Neural cell (in vitro differentiated cells): ENCODE measurements at regions not wholly inside any gene's neighbourhood (a gene's known extent, or its start where the extent isn't known, plus 50 kb on each side); places are given as distances from the start of the nearest gene placed in this dataset.

ENCODE experiments used
- H2AFZ ChIP-seq: fragments of 200-600, 300-800 bp; sonication (generic), shearing (Covaris generic); 2 replicates; pipeline ENCODE4 v1.6.0; 2014; ENCODE audit warnings: low read depth, mild to moderate bottlenecking, antibody characterized with exemption, low read length, moderate library complexity
- H3F3A ChIP-seq: fragments of 200-600 bp; shearing (Covaris generic); 2 replicates; pipeline ENCODE4 v1.6.1; 2016; ENCODE audit warnings: mild to moderate bottlenecking, moderate library complexity, mixed read lengths, antibody characterized with exemption, low read length; ENCODE audit not compliant: insufficient read depth, poor library complexity, severe bottlenecking
- H3K27ac ChIP-seq: fragments of 200-600, 300-800 bp; sonication (generic), shearing (Covaris generic); 2 replicates; pipeline ENCODE4 v1.5.1; 2014; ENCODE audit warnings: mild to moderate bottlenecking, low read length, moderate library complexity
- H3K27me3 ChIP-seq: fragments of 300-800, 200-600 bp; sonication (generic), shearing (Covaris generic); 2 replicates; pipeline ENCODE4 v1.6.0; 2014; ENCODE audit warnings: mild to moderate bottlenecking, low read depth, low read length, moderate library complexity; ENCODE audit not compliant: insufficient read depth
- H3K36me3 ChIP-seq: fragments of 300-800, 200-600 bp; sonication (generic), shearing (Covaris generic); 2 replicates; pipeline ENCODE4 v1.5.1; 2014; ENCODE audit warnings: mild to moderate bottlenecking, antibody characterized with exemption, low read length, moderate library complexity; ENCODE audit not compliant: insufficient read depth
- H3K4me2 ChIP-seq: fragments of 300-800, 200-600 bp; sonication (generic), shearing (Covaris generic); 2 replicates; pipeline ENCODE4 v1.6.0; 2014; ENCODE audit warnings: mild to moderate bottlenecking, low read length
- H3K4me3 ChIP-seq: fragments of 300-800, 200-600 bp; sonication (generic), shearing (Covaris generic); 2 replicates; pipeline ENCODE4 v1.5.1; 2014; ENCODE audit warnings: mild to moderate bottlenecking, low read length, moderate library complexity
- H3K79me2 ChIP-seq: fragments of 200-600 bp; shearing (Covaris generic); replicated peaks from 2 replicates; pipeline ENCODE4 v1.6.0; 2014; ENCODE audit warnings: mild to moderate bottlenecking, low read length, moderate library complexity; ENCODE audit not compliant: insufficient read depth
- H3K9ac ChIP-seq: fragments of 300-800, 200-600 bp; sonication (generic), shearing (Covaris generic); 2 replicates; pipeline ENCODE4 v1.6.1; 2016; ENCODE audit warnings: mild to moderate bottlenecking, low read length, mixed read lengths
- H3K9me2 ChIP-seq: fragments of 200-600 bp; shearing (Covaris generic); 2 replicates; pipeline ENCODE4 v1.6.1; 2016; ENCODE audit warnings: mild to moderate bottlenecking, low read length, mixed read lengths; ENCODE audit not compliant: insufficient read depth
- H3K9me3 ChIP-seq: fragments of 200-600, 300-800 bp; sonication (generic), shearing (Covaris generic); 2 replicates; pipeline ENCODE4 v1.6.1; 2016; ENCODE audit warnings: mild to moderate bottlenecking, mixed run types, low read length, moderate library complexity, mixed read lengths
- H4K20me1 ChIP-seq: fragments of 200-600 bp; shearing (Covaris generic); 2 replicates; pipeline ENCODE4 v1.6.1; 2016; ENCODE audit warnings: mild to moderate bottlenecking, mixed run types; ENCODE audit not compliant: insufficient read depth
- CTCF ChIP-seq: fragments of 450-650 bp; IDR thresholded peaks from 2 replicates; pipeline ENCODE4 v1.5.1; 2014; ENCODE audit warnings: antibody characterized with exemption, mild to moderate bottlenecking, moderate library complexity; ENCODE audit not compliant: poor library complexity, severe bottlenecking
- EP300 ChIP-seq: fragments of 450-650 bp; conservative IDR thresholded peaks from 2 replicates; pipeline ENCODE4 v1.6.1; 2014; ENCODE audit warnings: antibody characterized with exemption, mild to moderate bottlenecking, moderate library complexity; ENCODE audit not compliant: poor library complexity, severe bottlenecking
- EZH2 ChIP-seq: fragments of 200-600, 300-800 bp; shearing (Covaris generic), sonication (generic); IDR thresholded peaks from 2 replicates; pipeline ENCODE4 v1.6.1; 2014; ENCODE audit warnings: antibody characterized with exemption, low read length, borderline replicate concordance, mild to moderate bottlenecking; ENCODE audit not compliant: insufficient read depth, poor library complexity, severe bottlenecking
- MXI1 ChIP-seq: fragments of 450-650 bp; conservative IDR thresholded peaks from 2 replicates; pipeline ENCODE4 v1.6.1; 2014; ENCODE audit warnings: antibody characterized with exemption, mild to moderate bottlenecking; ENCODE audit not compliant: poor library complexity, severe bottlenecking
- POLR2AphosphoS5 ChIP-seq: IDR thresholded peaks from 2 replicates; pipeline ENCODE4 v1.6.1; 2012
- RAD21 ChIP-seq: fragments of 450-650 bp; conservative IDR thresholded peaks from 2 replicates; pipeline ENCODE4 v1.6.1; 2014; ENCODE audit warnings: antibody characterized with exemption, mild to moderate bottlenecking, moderate library complexity
- REST ChIP-seq: IDR thresholded peaks from 2 replicates; pipeline ENCODE4 v1.6.1; 2012; ENCODE audit warnings: borderline replicate concordance
- SMC3 ChIP-seq: fragments of 450-650 bp; conservative IDR thresholded peaks from 2 replicates; pipeline ENCODE4 v1.6.1; 2014; ENCODE audit warnings: antibody characterized with exemption, mild to moderate bottlenecking, moderate library complexity; ENCODE audit not compliant: poor library complexity
- TAF1 ChIP-seq: IDR thresholded peaks from 2 replicates; pipeline ENCODE4 v1.6.1; 2012; ENCODE audit warnings: low read depth

GRCh38 chr22:48417225-48418070, 1410.2 kb downstream of the BRD1 start (continued):
- TF ChIP-seq EZH2 (no peak), SMC3 (no peak), TAF1 (no peak)

- no peak for TF ChIP-seq CTCF
- TF ChIP-seq MXI1, result no peak
- TF ChIP-seq SMC3, result no peak
- no peak for TF ChIP-seq POLR2AphosphoS5
- TF ChIP-seq EZH2, result no peak
- TF ChIP-seq TAF1, result no peak
- no peak for TF ChIP-seq REST
- no peak for TF ChIP-seq RAD21
- TF ChIP-seq EP300, result no peak
- no peaks in the 10 kb centered on the region for H3F3A ChIP-seq
- no peak overlapping the region for H3K27ac ChIP-seq
- no peak overlapping the region for H3K4me2 ChIP-seq
- no peaks in the 10 kb centered on the region for H3K9me2 ChIP-seq
- H2AFZ ChIP-seq, result no peak overlapping the region
- H4K20me1 ChIP-seq, result no peaks in the 10 kb centered on the region
- no peaks in the 10 kb centered on the region for H3K79me2 ChIP-seq
- no peak overlapping the region for H3K4me3 ChIP-seq
- no peaks in the 10 kb centered on the region for H3K9me3 ChIP-seq
- H3K36me3 ChIP-seq, result no peaks in the 10 kb centered on the region
- no peak overlapping the region for H3K9ac ChIP-seq
- H3K27me3 ChIP-seq, result no peaks in the 10 kb centered on the region
Observed at GRCh38 chr22:48416396-48417224, 1411.1 kb downstream of the BRD1 start.

- Histone ChIP-seq H3K4me2 (no peak overlapping the region), H3K9ac (no peak overlapping the region), H3K27ac (no peak overlapping the region), H3K9me2 (no peaks in the 10 kb centered on the region), H3K36me3 (no peaks in the 10 kb centered on the region), H4K20me1 (no peaks in the 10 kb centered on the region), H3K27me3 (no peaks in the 10 kb centered on the region), H3F3A (no peaks in the 10 kb centered on the region), H3K4me3 (no peak overlapping the region), H3K9me3 (no peaks in the 10 kb centered on the region), H3K79me2 (no peaks in the 10 kb centered on the region), H2AFZ (no peak overlapping the region)
- TF ChIP-seq EZH2 (no peak), RAD21 (no peak), SMC3 (no peak), TAF1 (no peak), POLR2AphosphoS5 (no peak), MXI1 (no peak), REST (no peak), EP300 (no peak), CTCF (no peak)
Observed at GRCh38 chr22:48415520-48415919, 1412.2 kb downstream of the BRD1 start.
